Liver (tissue), 8 donors: ENCODE measurements at regions not wholly inside any gene's neighbourhood (a gene's known extent, or its start where the extent isn't known, plus 50 kb on each side); places are given as distances from the start of the nearest gene placed in this dataset.

Experiments
- DNase-seq: peaks from one replicate; pipeline ENCODE4 v3.0.0-alpha.2; 2017; ENCODE audit warnings: low spot score
- H3K27ac ChIP-seq, 2 donors: one replicate each; pipeline ENCODE4 v1.7.0; 2013; ENCODE audit warnings: inconsistent platforms in 2 of 2, low read length in 2 of 2, control low read depth in 1 of 2, low read depth in 1 of 2, mild to moderate bottlenecking in 1 of 2
- H3K27me3 ChIP-seq, 4 donors: one replicate each; pipeline versions ENCODE4 v1.6.1 to v1.7.0; 2013; ENCODE audit warnings: low read length in 3 of 4, inconsistent platforms in 1 of 4, mild to moderate bottlenecking in 1 of 4, moderate library complexity in 1 of 4; ENCODE audit not compliant: control insufficient read depth in 4 of 4, insufficient read depth in 4 of 4
- H3K36me3 ChIP-seq, 4 donors: one replicate each; pipeline versions ENCODE4 v1.6.1 to v1.7.0; 2013; ENCODE audit warnings: low read length in 3 of 4, mild to moderate bottlenecking in 3 of 4, low read depth in 1 of 4, moderate library complexity in 1 of 4; ENCODE audit not compliant: control insufficient read depth in 4 of 4, insufficient read depth in 3 of 4
- H3K4me1 ChIP-seq, 4 donors: one replicate each; pipeline versions ENCODE4 v1.6.1 to v1.7.0; 2013; ENCODE audit warnings: low read length in 3 of 4, mild to moderate bottlenecking in 3 of 4, moderate library complexity in 1 of 4; ENCODE audit not compliant: control insufficient read depth in 4 of 4, insufficient read depth in 4 of 4
- H3K4me3 ChIP-seq, 3 donors: one replicate each; pipeline versions ENCODE4 v1.6.1 to v1.7.0; 2013; ENCODE audit warnings: low read length in 3 of 3, control low read depth in 1 of 3, low read depth in 1 of 3, mild to moderate bottlenecking in 1 of 3
- H3K9ac ChIP-seq, 2 donors: one replicate each; pipeline ENCODE4 v1.7.0; 2013; ENCODE audit warnings: low read length in 2 of 2, mild to moderate bottlenecking in 2 of 2, moderate library complexity in 2 of 2, control low read depth in 1 of 2, low read depth in 1 of 2
- H3K9me3 ChIP-seq, 4 donors: one replicate each; pipeline versions ENCODE4 v1.6.1 to v1.7.0; 2013; ENCODE audit warnings: low read length in 3 of 4; ENCODE audit not compliant: control insufficient read depth in 4 of 4
- CTCF ChIP-seq: fragments of 150-350 bp; IDR thresholded peaks from 2 replicates; pipeline ENCODE4 v1.5.1; 2017; ENCODE audit warnings: improper control_type of control experiment, low read depth, low read length; ENCODE audit not compliant: missing input control
- EGR1 ChIP-seq, 2 donors: IDR thresholded peaks; 2 replicates each; pipeline ENCODE4 v1.6.1; 2016 to 2018; ENCODE audit warnings: antibody characterized with exemption in 2 of 2, low read depth in 2 of 2
- FOXA1 ChIP-seq: IDR thresholded peaks from 2 replicates; pipeline ENCODE4 v1.6.1; 2016; ENCODE audit warnings: antibody characterized with exemption
- FOXA2 ChIP-seq: IDR thresholded peaks from 2 replicates; pipeline ENCODE4 v1.6.1; 2016; ENCODE audit warnings: antibody characterized with exemption
- GABPA ChIP-seq, 2 donors: IDR thresholded peaks in 1 of 2; conservative IDR thresholded peaks in 1 of 2; 2 replicates each; pipeline ENCODE4 v1.6.1; 2016; ENCODE audit warnings: antibody characterized with exemption in 2 of 2, mild to moderate bottlenecking in 1 of 2, moderate library complexity in 1 of 2
- HNF4A ChIP-seq, 2 donors: conservative IDR thresholded peaks; 2 replicates each; pipeline ENCODE4 v1.6.1; 2016; ENCODE audit warnings: antibody characterized with exemption in 2 of 2, mild to moderate bottlenecking in 2 of 2
- HNF4G ChIP-seq: IDR thresholded peaks from 2 replicates; pipeline ENCODE4 v1.6.1; 2016; ENCODE audit warnings: antibody characterized with exemption
- JUND ChIP-seq, 2 donors: IDR thresholded peaks; 2 replicates each; pipeline ENCODE4 v1.6.1; 2016; ENCODE audit warnings: antibody characterized with exemption in 2 of 2
- NR2F2 ChIP-seq: IDR thresholded peaks from 2 replicates; pipeline ENCODE4 v1.6.1; 2016; ENCODE audit warnings: antibody characterized with exemption
- RAD21 ChIP-seq, 2 donors: IDR thresholded peaks; 2 replicates each; pipeline ENCODE4 v1.6.1; 2016; ENCODE audit warnings: antibody characterized with exemption in 2 of 2, mild to moderate bottlenecking in 2 of 2
- REST ChIP-seq: IDR thresholded peaks from 2 replicates; pipeline ENCODE4 v1.6.1; 2016; ENCODE audit warnings: antibody characterized with exemption, mild to moderate bottlenecking
- RXRA ChIP-seq, 2 donors: IDR thresholded peaks; 2 replicates each; pipeline ENCODE4 v1.6.1; 2017 to 2018; ENCODE audit warnings: antibody characterized with exemption in 2 of 2, mild to moderate bottlenecking in 1 of 2
- SP1 ChIP-seq: IDR thresholded peaks from 2 replicates; pipeline ENCODE4 v1.6.1; 2018; ENCODE audit warnings: antibody characterized with exemption, mild to moderate bottlenecking
- TAF1 ChIP-seq: conservative IDR thresholded peaks from 2 replicates; pipeline ENCODE4 v1.6.1; 2016; ENCODE audit warnings: antibody characterized with exemption, mild to moderate bottlenecking
- YY1 ChIP-seq: IDR thresholded peaks from 2 replicates; pipeline ENCODE4 v1.6.1; 2016; ENCODE audit warnings: antibody characterized with exemption, mild to moderate bottlenecking
- WGBS: extraction: QIAGEN DNeasy Blood & Tissue Kit; methylation state at CpG from one replicate; pipeline ENCODE4 v1.1.7; 2013; 5-methylcytosine and 5-hydroxymethylcytosine counted together
- TF ChIP-seq, protein P1 (sequence below): IDR thresholded peaks from 2 replicates; pipeline ENCODE4 v1.6.1; 2016; ENCODE audit warnings: antibody characterized with exemption
- TF ChIP-seq, protein P2 (sequence below): IDR thresholded peaks from 2 replicates; pipeline ENCODE4 v1.6.1; 2016; ENCODE audit warnings: antibody characterized with exemption
- TF ChIP-seq, protein P3 (sequence below): IDR thresholded peaks from 2 replicates; pipeline ENCODE4 v1.6.1; 2016; ENCODE audit warnings: antibody characterized with exemption
- donor health status: healthy.
- donor health status: healthy.
- donor health status: healthy.
- donor health status: healthy.
- donor health status: healthy.

DNA sequence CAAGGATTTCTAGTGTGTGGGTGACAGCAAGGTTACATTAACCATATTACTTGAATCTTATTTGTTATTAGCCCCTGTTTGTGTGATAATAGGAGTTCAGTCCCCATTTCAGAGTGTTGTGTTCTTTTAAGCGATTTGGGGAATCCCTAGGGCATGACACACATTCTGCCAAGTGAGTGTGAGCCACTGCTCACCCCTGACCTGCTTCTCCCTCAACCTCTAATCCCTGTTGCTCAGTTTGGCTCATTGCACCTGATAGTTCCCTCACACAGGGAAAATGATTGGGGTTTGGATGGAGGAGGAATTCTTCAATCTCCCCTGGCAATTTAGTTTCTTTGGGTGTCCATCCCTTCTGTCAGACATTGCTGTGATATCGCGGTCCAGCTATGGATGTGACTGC lies 149.2 kb downstream of the DMRTA1 start:
- Histone ChIP-seq H3K27me3 (no peaks in the 10 kb centered on the region), H3K36me3 (peaks cover 0 to 2% (median 0%) of the 10 kb centered on the region in 4 donors), H3K4me1 (peaks cover 0 to 7% (median 3%) of the 10 kb centered on the region in 4 donors), H3K9ac (no peak overlapping the region), H3K4me3 (no peak overlapping the region), H3K27ac (no peak overlapping the region), H3K9me3 (no peaks in the 10 kb centered on the region)
- TF ChIP-seq RAD21 (IDR thresholded peaks at IDR 0.05) (no peak), REST (no peak), JUND (IDR thresholded peaks at IDR 0.05) (no peak), FOXA2 (no peak), GABPA (IDR thresholded peaks at IDR 0.05 in 1 of 2, conservative IDR thresholded peaks at IDR 0.05 in 1 of 2) (no peak), YY1 (no peak), RXRA (IDR thresholded peaks at IDR 0.05) (no peak), NR2F2 (no peak), FOXA1 (no peak), HNF4A (conservative IDR thresholded peaks at IDR 0.05) (no peak), TAF1 (no peak), EGR1 (IDR thresholded peaks at IDR 0.05; ENCODE audit: low read depth in 2 of 2) (no peak), CTCF (no peak), HNF4G (no peak), SP1 (no peak)
- TF ChIP-seq, protein P1, sequence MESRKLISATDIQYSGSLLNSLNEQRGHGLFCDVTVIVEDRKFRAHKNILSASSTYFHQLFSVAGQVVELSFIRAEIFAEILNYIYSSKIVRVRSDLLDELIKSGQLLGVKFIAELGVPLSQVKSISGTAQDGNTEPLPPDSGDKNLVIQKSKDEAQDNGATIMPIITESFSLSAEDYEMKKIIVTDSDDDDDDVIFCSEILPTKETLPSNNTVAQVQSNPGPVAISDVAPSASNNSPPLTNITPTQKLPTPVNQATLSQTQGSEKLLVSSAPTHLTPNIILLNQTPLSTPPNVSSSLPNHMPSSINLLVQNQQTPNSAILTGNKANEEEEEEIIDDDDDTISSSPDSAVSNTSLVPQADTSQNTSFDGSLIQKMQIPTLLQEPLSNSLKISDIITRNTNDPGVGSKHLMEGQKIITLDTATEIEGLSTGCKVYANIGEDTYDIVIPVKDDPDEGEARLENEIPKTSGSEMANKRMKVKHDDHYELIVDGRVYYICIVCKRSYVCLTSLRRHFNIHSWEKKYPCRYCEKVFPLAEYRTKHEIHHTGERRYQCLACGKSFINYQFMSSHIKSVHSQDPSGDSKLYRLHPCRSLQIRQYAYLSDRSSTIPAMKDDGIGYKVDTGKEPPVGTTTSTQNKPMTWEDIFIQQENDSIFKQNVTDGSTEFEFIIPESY, result no peak
- TF ChIP-seq, protein P2, sequence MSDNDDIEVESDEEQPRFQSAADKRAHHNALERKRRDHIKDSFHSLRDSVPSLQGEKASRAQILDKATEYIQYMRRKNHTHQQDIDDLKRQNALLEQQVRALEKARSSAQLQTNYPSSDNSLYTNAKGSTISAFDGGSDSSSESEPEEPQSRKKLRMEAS, result no peak
- TF ChIP-seq, protein P3, sequence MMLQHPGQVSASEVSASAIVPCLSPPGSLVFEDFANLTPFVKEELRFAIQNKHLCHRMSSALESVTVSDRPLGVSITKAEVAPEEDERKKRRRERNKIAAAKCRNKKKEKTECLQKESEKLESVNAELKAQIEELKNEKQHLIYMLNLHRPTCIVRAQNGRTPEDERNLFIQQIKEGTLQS, result no peak
- no peak for DNase-seq
- WGBS, result 79% methylated on average over 3 of the region's 3 CpGs

DNA sequence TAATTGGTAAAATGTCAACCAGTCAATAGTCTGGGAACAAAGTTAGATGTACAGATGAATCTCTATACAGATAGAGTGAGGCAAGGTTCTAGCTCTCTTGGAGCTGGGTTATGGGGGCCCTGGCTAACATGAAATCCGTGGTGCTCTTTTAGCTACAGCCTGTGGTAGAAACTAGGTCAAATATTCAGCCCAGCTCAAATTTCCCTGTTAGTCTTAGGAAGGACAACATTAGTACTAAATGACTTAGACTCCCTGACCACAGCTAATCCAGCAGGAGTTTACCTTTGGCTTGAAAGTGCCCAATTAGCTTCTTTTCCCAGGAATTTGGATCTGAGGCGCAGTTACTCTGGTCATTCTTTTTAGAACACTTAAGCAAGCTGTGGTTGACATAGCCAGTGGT lies 170.5 kb downstream of the DMRTA1 start:
- no peaks in the 10 kb centered on the region for H3K9me3 ChIP-seq
- WGBS, result 90% methylated on average over 2 of the region's 2 CpGs
- no peaks in the 10 kb centered on the region for H3K27me3 ChIP-seq
- no peak overlapping the region for H3K27ac ChIP-seq
- no peak for DNase-seq
- H3K4me1 ChIP-seq, result no peaks in the 10 kb centered on the region
- H3K4me3 ChIP-seq, result no peak overlapping the region
- no peaks in the 10 kb centered on the region for H3K36me3 ChIP-seq
- no peak overlapping the region for H3K9ac ChIP-seq
- TF ChIP-seq RAD21 (IDR thresholded peaks at IDR 0.05) (no peak), REST (no peak), RXRA (IDR thresholded peaks at IDR 0.05) (no peak), FOXA1 (no peak), NR2F2 (no peak), YY1 (no peak), HNF4A (conservative IDR thresholded peaks at IDR 0.05) (no peak), TAF1 (no peak)
- TF ChIP-seq, protein P3, result no peak
- TF ChIP-seq, protein P2, result no peak
- TF ChIP-seq, protein P1, result no peak
